ENCODE measurements at regions not wholly inside any gene's neighbourhood (a gene's known extent, or its start where the extent isn't known, plus 50 kb on each side); places are given as distances from the start of the nearest gene placed in this dataset.
"Not testable (repeated sequence)": the region's sequence is repeated elsewhere in the genome, so short reads cannot be mapped to it uniquely, and the experiment has no call there.

GRCh38 chr3:39558775-39559306, 91.4 kb downstream of the MOBP start:
- DNase-seq (ENCODE audit: low read depth), result no peak
- TF ChIP-seq CTCF (IDR thresholded peaks at IDR 0.05; ENCODE audit: low read length, missing control alignments), result no peak
- H3K4me3 ChIP-seq (replicated peaks; ENCODE audit: low read depth, low read length), result no peak overlapping the region

GRCh38 chr3:39559543-39559942, 92.1 kb downstream of the MOBP start:
- no peak for DNase-seq (ENCODE audit: low read depth)
- TF ChIP-seq CTCF (IDR thresholded peaks at IDR 0.05; ENCODE audit: low read length, missing control alignments), result no peak
- H3K4me3 ChIP-seq (replicated peaks; ENCODE audit: low read depth, low read length), result no peak overlapping the region

- no peak overlapping the region for H3K4me3 ChIP-seq (replicated peaks; ENCODE audit: low read depth, low read length)
- no peak for TF ChIP-seq CTCF (IDR thresholded peaks at IDR 0.05; ENCODE audit: low read length, missing control alignments)
- DNase-seq (ENCODE audit: low read depth), result no peak
These were observed 101.0 kb downstream of the MOBP start for GRCh38 chr3:39568508-39568907.

- DNase-seq (ENCODE audit: low read depth), result no peak
- H3K4me3 ChIP-seq (replicated peaks; ENCODE audit: low read depth, low read length), result no peak overlapping the region
- no peak for TF ChIP-seq CTCF (IDR thresholded peaks at IDR 0.05; ENCODE audit: low read length, missing control alignments)
These were observed 101.6 kb downstream of the MOBP start for GRCh38 chr3:39569095-39569494.

GRCh38 chr3:39573392-39573791, 105.9 kb downstream of the MOBP start:
- no peak for DNase-seq (ENCODE audit: low read depth)

GRCh38 chr3:39577541-39577940, 110.1 kb downstream of the MOBP start:
- no peak for TF ChIP-seq CTCF (IDR thresholded peaks at IDR 0.05; ENCODE audit: low read length, missing control alignments)
- DNase-seq (ENCODE audit: low read depth), result no peak
- H3K4me3 ChIP-seq (replicated peaks; ENCODE audit: low read depth, low read length), result no peak overlapping the region

More at GRCh38 chr3:39573392-39573791, 105.9 kb downstream of the MOBP start:
- TF ChIP-seq CTCF (IDR thresholded peaks at IDR 0.05; ENCODE audit: low read length, missing control alignments), result no peak
- no peak overlapping the region for H3K4me3 ChIP-seq (replicated peaks; ENCODE audit: low read depth, low read length)

- DNase-seq (ENCODE audit: low read depth); H3K4me3 ChIP-seq (replicated peaks; ENCODE audit: low read depth, low read length): not testable (repeated sequence)
These were observed 118.7 kb downstream of the MOBP start for GRCh38 chr3:39586215-39586614.
